Fibroblast of skin of abdomen (primary cell): ENCODE measurements at regions not wholly inside any gene's neighbourhood (a gene's known extent, or its start where the extent isn't known, plus 50 kb on each side); places are given as distances from the start of the nearest gene placed in this dataset.
"Not testable (repeated sequence)": the region's sequence is repeated elsewhere in the genome, so short reads cannot be mapped to it uniquely, and the experiment has no call there.

ENCODE experiments used
- DNase-seq: peaks from one replicate; pipeline ENCODE4 v3.0.0-alpha.2; 2013

DNA sequence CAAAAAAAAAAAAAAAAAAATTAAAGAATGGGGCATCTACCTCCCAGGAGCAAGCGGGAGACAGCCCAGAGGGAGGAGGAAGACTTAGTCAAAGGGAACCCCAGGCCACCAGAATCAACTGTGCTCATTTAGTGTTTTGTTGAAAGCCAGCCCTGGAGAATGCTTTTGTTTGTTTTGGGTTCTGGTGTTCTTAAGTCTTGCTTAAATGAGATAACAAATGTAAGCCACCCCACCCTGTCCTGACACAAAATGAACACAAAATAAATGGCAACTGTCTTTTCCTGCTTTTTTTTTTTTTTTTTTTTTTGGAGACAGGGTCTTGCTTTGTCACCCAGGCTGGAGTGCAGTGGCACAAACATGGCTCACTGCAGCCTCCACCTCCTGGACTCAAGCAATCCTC is 165.0 kb upstream of the JARID2 start:
- DNase-seq, result no peak

DNA sequence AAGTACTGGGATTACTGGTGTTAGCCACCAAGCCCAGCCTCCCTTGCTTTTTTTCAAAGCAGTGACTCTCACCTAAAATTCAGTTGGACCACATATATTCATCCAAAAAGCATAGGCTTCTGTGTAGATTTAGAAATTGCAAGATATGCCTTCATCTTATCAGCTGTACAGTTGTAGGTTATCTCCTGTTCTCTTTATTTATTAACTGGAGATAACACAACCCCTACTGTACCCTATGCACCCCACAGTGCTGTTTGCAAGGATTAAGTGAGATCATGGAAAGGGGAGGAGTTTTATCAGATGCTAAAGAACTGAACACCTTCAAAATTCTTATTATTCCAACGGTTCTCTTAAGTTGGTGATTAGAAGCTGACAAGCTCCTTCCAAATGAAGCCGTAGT is 164.4 kb upstream of the JARID2 start:
- DNase-seq, result no peak

DNA sequence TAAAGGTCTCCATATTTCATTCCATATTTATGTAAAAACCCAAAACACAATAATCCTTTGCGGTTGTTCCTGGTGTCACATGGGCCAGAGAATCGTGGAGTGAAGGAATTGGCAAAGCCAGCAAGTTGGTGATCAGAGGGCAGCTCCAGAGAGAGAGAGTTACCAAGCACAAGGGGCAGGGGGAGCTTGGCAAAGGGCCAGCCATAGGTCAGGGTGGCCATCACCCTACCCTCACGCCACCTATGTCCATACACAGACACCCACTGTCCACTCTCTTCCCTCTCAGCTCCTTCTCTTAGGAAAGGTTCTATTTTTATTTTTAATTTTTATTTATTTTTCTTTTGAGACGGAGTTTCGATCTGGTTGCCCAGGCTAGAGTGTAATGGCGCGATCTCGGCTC is 163.2 kb upstream of the JARID2 start:
- DNase-seq, result no peak

DNA sequence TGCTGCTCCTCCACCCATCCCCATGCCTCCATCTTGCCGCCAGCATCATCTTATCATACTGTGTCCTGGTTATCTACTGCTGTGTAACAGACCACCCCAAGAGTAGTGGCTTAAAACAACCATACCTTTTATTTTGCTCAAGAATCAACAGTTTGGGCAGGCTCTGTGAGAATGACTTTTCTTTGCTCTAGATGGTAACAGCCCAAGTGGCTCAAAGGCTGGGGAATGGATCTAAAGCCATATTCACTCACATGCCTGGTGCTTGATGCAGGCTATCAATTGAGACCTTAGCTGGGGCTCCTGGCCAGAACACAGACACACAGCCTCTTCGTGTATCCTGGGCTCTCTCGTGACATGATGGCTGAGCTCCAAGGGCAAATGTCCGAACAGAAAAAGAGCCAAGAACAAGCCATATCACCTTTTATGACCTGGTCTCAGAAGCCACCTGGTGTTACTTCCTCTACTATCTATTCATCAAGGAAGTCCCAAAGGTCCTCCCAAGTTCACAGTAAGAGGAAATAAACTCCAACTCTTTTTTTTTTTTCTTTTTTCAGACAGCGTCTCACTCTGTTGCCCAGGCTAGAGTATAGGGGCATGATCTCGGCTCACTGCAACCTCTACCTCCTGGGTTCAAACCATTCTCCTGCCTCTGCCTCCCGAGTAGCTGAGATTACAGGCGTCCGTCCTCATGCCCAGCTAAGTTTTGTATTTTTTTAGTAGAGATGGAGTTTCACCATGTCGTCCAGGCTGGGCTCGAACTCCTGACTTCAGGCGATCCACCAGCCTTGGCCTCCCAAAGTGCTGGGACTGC is 159.3 kb upstream of the JARID2 start:
- DNase-seq, result no peak

DNA sequence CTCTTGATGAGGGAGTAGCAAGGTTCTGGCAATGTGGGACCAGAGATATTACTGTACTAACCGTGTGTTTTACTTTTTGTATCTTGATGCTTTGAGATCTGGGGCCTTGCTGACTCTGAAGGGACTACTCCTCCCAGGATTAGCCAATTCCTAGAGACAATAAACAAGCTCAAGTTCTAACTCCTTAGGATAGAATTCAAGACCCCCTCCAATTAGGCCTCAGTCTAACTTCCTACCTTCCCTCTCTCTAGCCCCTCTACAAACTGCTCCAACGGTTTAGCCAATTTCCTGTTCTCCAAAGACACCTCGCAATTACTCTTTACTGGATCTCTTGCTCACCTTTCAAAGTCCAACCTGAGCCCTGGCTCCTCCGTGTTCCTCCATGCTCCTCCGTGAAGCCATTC is 158.7 kb upstream of the JARID2 start:
- DNase-seq, result no peak

DNA sequence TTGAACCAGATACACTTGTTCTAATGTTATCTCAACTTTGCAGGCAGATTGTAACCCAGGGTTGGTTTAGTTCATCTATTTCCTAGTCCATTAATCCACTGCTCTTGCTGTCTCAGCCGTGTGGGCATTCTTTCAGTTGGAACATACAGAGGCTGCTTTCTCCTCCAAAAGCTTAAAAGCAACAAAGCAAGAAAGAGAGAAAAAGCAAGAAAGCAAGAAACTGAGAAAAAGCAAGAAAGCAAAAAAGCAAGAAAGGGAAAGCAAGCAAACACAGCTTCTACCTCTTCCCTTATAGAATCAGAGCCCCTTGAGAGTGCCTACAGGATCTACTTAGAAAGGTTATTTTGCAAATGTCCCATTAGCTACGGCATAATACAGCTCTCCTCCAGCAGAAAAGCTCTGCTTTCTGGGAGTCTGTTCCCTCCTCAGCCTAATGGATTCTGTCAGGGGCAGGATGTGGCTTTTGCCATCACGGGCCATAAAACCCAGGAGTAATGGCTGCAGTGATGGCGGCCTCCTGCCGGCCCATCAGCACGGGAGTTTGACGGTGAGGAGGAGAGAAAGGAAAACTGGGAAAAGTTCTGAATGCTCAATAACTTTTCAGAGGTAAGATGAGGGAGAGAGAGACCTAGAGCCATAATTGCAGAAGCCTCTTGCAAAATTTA is 156.8 kb upstream of the JARID2 start:
- no peak for DNase-seq

DNA sequence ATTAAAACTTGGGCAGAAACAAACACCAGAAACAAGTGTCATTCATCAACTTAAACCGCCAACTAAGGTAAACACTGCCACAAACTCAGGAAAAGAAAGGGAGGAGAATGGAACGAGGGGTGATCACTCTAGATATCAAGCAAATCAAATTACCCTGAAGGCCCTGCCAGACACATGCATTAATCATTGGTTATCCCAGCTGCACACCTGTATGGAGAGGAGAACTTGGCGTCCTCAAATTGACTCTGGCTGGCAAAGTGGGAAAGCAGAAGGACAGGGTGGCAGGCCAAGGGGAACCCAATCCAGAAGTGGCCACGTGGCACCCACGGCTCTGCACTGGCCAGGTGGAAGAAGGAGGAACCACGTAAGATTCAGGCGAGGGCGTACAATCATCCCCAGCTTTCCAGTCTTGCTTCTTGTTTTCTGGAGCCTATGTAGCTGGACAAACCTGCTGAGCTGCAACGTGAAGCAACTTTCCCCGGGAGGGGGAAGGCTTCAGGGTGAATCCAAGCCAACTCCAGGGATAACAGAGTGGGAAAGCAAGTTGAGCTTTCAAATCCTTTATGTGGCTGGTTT is 156.2 kb upstream of the JARID2 start:
- DNase-seq, result no peak

DNA sequence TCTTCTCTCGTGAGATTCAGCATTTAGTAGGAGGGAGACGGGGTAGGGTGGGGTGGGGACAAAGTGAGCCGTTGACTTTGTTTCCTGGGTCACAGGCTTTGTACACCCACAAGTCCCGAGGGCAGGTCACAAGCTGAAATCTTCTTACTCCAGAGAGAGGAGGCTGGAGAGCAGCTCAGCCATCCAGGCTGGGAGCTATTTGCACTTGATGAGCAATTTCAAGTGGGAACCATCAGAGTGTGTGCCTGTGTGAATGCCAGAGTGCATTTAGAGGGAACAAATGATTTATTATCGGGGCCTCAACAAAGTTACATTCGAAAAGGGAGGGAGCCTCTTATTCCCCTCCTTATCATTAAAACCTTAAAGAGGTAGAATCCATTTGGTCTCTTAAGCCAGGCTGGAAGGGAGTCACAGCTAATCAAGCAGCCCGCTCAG is 155.7 kb upstream of the JARID2 start:
- DNase-seq, result no peak

DNA sequence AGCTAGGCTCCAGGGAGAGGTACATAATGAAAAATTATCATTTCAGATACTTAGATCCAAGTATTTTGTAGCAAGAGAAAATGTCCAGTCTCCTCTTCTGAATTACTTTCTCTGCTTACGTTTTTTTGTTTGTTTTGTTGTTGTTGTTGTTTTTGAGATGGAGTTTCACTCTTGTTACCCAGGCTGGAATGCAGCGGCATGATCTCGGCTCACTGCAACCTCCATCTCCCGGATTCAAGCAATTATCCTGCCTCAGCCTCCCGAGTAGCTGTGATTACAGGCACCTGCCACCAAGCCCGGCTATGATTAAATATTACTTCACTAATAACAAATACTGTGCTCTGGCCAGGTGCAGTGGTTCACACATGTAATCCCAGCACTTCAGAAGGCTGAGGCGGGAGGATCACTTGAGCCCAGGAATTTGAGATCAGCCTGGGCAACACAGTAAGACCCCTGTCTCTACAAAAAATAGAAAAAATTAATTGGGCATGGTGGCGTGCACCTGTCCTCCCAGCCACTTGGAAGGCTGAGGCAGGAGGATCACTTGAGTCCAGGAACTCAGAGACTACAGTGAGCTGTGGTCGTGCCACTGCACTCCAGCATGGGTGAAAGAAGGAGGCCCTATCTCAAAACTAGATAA is 155.0 kb upstream of the JARID2 start:
- no peak for DNase-seq

DNA sequence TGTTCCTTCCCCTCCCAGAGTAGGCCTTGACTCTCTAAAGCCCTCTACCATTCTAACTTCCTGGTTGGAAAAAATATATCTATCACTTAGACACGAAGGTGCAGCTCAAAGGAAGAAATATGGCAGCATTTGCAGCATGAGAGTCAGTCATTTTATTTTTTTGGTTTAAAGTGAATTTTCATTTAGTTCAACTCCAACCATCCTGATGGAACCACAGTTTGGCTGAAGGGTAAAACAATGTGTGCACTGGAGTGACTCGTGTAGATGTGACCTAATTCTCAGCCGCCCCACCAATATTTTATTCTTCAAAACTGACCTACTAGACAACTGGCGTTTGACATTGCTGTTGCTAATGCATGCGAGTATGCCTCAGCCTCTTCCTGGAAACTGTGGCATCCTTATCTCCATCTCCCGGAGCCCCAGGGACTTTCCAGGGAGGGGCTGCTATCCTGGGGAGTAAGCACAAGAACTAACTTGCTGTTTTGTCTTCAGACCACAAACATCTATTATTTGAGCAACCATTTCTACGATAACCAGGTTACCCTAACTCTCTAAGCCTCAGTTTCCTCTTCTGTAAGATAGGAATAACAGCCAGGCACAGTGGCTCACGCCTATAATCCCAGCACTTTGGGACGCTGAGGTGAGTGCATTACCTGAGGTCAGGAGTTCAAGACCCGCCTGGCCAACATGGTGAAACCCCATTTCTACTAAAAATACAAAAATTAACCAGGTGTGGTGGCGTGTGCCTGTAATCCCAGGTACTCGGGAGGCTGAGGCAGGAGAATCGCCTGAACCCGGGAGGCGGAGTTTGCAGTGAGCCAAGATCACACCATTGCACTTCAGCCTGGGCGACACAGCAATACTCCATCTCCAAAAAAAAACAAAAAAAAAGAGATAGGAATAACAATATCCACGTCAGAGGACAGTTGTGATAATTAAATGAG is 148.7 kb upstream of the JARID2 start:
- no peak for DNase-seq

DNA sequence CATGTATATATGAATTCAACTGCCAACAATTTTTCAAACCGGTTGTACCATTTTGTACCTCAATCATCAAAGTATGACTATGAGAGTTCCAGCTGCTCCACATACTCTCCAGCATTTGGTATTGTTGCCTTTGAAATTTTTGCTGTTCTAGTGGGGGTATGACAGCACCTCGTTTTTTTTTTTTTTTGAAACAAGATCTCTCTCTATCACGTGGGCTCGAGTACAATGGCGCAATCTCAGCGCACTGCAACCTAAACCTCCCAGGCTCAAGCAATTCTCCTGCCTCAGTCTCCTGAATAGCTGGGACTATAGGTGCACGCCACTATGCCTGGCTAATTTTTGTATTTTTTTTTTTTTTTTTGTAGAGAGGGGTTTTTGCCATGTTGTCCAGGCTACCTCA is 144.7 kb upstream of the JARID2 start:
- no peak for DNase-seq

DNA sequence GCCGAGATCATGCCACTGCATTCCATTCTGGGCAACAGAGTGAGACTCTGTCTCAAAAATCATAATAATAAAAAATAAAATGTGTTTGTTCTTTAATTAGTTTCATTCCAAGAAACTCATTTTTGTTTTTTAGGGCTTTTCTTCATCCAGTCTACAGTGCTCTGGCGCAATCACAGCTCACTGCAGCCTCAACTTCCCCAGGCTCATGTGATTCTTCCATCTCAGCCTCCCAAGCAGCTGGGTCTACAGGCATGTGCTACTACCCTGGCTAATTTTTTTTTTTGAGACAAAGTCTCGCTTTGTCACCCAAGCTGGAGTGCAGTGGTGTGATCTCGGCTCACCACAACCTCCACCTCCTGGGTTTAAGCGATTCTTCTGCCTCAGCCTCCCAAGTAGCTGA is 143.6 kb upstream of the JARID2 start:
- no peak for DNase-seq

DNA sequence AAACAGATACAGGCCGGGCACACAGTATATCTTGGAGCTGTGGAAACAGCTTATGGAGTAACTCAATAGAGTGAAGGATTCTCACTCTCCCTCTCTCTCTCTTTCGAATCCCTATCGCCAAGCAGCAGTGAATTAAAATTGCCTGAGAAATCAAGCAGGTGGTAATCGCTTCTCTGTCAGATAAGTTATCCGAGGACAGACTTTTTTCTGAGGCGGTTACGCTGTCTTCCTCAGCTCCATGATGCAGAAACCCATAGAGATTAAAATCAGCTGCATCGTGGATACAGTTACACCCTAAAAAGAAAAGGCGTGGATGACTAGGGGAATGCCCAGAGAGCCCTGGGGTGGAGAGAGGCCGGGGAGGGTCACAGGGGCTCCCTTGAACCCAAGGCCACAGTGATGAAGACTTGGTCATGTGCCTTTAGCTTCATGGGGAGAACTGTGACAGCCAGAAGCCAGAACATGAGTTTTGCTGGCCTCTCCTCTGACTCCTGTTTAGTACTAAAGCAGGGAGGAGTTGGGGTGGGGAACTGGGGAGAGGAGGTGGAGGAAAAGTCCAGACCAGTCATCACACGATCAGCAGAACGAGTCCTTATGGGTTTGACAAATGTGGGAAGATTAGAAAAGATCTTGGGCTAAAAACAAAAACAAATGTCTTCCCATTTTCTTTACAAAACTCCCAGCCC is 138.8 kb upstream of the JARID2 start:
- DNase-seq, result no peak

DNA sequence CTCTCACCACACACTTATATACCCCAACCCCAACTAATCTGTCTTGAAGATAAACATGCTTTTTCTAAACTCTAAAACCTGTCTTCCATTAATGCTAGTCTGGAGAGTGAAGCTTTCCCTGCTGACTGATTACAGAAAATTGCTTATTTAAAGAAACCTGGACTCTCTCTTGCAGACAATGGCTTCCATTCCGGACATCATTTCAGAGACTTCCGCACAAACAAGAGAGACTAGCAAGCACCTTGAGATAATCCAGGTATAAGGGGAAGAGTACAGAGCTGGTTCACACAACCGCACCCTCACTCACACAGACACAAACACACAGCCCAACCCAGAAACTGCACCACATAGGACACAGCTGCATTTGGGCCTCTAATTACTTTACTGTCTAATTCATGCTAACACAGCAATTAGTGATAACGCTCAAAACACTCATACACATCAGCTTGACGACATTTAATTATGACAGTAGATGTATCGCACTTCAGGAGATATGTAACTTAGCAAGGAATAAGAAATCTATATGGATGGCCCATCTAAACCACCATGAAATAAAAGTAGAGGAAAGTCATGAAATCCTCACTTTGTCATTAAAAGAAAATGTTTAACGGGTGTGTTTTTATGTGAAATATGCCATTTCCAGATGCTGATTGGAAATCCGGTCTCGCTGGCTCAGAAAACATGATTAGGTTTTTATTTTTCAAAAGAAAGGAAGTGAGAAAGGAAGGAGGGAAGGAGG is 138.1 kb upstream of the JARID2 start:
- no peak for DNase-seq

DNA sequence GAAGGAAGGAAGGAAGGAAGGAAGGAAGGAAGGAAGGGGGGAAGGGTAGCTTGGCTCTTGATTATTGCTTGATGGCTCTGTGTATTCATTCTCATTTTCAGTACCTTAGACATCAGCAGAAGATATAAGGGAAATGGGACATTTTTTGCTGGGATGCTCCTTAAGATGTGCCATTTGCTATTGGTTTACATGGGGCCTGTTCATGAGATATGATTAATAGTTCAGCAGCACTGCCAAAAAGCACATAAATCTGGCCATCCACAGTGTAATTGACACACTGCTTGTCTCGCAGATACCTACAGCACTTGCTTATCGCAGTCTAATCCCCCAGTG is 137.5 kb upstream of the JARID2 start:
- no peak for DNase-seq

DNA sequence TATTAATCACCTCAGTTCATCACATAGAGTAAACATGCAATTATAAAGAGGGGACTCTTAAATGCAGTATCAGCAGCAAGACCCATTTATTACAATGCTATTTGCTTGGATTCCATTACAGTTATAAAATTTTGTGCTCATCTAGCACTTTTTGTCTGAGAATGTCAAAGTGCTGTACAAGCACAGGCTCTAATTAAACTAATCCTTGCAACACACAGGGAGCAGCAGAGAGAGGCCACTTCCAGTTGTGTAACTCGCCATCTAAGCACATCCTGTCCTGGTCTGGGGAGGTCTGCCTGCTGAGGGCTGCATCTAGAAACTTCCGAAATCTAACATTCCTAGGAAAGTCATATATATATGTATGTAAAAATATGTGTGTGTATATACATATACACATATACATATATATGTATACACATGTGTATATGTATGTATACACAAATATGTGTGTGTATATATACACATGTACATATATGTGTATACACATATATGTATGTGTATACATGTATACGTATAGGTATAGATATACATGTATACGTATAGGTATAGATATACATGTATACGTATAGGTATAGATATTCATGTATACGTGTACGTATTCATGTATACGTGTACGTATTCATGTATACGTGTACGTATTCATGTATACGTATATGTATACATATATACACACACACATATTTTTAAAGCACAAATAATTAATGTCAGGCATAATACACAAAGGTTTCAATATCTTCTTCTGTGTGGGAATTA is 136.4 kb upstream of the JARID2 start:
- no peak for DNase-seq

DNA sequence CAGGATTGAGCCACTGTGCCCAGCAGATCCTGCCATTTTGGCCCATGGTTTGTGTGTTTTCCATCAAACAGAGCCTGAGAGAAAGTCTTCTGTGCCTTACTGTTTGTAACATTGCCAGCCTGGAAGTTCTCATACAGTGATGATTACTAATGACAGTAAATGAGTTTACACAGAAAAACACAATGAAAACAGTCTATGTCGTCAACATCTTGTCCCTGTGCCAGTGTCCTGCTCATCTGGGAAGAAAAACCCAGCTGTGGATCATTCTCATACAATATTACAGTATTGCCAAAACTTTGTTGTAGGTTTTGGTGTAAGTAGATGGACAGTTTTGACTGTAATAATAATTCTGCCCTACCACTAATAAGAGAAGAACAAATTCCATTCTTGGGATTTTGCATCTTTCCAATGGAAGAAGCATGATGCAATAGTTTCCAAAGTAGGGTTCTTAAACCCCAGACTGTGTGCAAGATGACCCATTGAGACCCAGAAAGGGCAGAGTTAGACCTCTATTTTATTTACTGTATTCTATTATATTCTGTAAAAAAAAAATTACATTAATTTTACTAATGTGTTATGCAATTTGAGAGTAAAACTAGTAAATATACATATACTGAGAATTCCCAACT is 135.0 kb upstream of the JARID2 start:
- DNase-seq, result no peak

DNA sequence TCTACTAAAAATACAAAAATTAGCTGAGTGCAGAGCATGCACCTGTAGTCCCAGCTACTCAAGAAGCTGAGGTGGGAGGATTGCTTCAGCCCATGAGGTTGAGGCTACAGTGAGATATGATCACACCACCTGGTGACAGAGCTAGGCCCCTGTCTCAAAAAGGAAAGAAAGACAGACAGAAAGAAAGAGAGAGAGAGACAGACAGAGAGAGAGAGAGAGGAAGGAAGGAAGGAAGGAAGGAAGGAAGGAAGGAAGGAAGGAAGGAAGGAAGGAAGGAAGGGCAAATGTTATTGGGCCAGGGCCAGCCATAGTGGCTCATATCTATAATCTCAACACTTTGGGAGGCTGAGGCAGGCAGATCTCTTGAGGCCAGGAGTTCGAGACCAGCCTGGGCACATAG is 134.3 kb upstream of the JARID2 start:
- not testable (repeated sequence) for DNase-seq

DNA sequence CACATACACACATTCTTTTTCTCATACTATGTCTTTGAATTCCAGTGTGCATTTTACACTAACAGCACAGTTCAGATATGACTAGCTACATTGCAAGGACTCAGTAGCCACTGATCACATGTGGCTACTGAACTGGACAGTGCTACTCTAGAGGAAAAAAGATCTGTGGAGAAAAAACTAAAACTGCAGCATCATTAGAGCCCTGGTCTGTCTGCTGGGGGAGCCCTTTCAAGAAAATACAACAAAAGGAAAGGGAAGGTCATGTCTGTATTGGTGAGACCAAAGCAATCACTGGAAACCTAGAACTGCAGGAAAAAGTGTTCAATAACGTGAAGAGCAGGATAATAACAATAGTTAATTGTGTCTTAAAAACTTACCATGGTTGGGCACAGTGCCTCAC is 132.3 kb upstream of the JARID2 start:
- DNase-seq, result no peak

DNA sequence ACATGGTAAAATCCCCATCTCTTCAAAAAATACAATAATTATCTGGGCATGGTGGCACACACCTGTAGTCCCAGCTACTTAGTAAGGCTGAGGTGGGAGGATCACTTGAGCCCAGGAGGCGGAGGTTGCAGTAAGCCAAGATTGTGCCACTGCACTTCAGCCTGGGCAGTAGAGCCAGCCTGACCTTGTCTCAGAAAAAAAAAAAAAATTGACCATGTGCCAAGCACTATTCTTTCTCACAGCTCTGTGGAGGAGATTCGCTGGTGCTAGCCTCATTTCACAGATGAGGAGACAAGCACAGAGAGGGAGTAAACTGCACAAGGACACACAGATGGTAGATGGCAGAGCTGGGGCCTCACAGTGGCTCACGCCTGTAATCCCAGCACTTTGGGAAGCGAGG is 131.8 kb upstream of the JARID2 start:
- DNase-seq, result no peak
